Stimulated activated naive CD8-positive, alpha-beta T cell treated with anti-CD3 and anti-CD28 coated beads, Interleukin-15, amount 100 ng/mL, for 72 hours (primary cell): ENCODE measurements at regions not wholly inside any gene's neighbourhood (a gene's known extent, or its start where the extent isn't known, plus 50 kb on each side); places are given as distances from the start of the nearest gene placed in this dataset.

Experiments
- ATAC-seq: fragments of 150-1000 bp; cut with Tn5 transposase; 2 replicates; pipeline ENCODE4 v1.10.0; 2021; ENCODE audit warnings: mild to moderate bottlenecking, moderate library complexity
- DNase-seq, 2 donors: peaks; one replicate each; pipeline ENCODE4 v3.0.0; 2021 to 2022
- H3K27ac Mint-ChIP-seq, 2 donors: one replicate each; pipeline ENCODE4 v1.8.0; 2022; ENCODE audit warnings: mild to moderate bottlenecking in 2 of 2, mixed read lengths in 2 of 2, moderate library complexity in 2 of 2
- H3K27me3 Mint-ChIP-seq: one replicate; pipeline ENCODE4 v1.8.0; 2022; ENCODE audit warnings: mixed read lengths
- H3K4me1 Mint-ChIP-seq: one replicate; pipeline ENCODE4 v1.8.0; 2022; ENCODE audit warnings: mild to moderate bottlenecking, mixed read lengths
- H3K4me3 Mint-ChIP-seq, 2 donors: one replicate each; pipeline ENCODE4 v1.8.0; 2022; ENCODE audit warnings: mild to moderate bottlenecking in 2 of 2, mixed read lengths in 2 of 2, moderate library complexity in 1 of 2
- H3K9me3 Mint-ChIP-seq, 2 donors: one replicate each; pipeline ENCODE4 v1.8.0; 2022; ENCODE audit warnings: mixed read lengths in 2 of 2

DNA sequence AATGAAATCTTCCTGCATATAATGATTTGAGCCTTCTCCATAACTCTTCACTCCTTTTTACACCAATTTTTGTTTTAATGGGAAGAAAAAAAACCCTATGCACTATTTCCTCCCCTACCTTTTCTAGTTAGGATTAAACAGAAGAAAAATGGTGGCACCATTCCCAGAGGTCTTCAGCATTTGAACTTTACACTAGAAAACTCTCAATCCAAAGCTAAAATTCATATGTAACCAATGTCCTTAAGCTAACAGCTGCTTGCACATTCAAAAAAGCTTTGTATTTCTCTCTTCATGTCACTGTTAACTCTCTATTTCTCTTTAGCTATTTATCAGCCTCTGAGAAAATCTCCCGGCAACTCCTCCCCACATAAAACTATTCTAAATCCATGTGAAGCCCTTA lies 90.3 kb upstream of the UBL3 start:
- Mint-ChIP-seq H3K9me3 (no peaks in the 10 kb centered on the region), H3K27me3 (no peaks in the 10 kb centered on the region), H3K4me3 (no peak overlapping the region), H3K4me1 (peaks cover 27% of the 10 kb centered on the region), H3K27ac (no peak overlapping the region)
- no peak for ATAC-seq
- no peak for DNase-seq

DNA sequence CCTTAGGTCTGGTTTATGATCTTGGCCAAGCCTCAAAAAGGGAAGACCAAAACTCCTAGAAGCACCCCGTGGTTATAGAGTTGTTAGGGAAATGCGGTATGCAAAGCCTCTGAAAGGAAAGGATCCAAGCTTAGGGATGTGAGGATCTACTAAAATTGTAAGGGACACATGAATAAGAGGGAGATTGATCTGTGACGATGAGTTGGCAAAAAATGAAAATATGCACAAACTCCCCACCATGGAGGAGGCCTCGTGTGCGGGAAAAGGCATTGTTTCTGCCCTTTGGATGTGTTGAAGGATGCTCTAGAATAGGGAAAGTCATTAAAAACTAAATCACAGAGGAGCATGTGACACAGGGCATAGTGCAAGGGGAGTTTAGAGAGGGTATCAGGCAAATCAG lies 88.7 kb upstream of the UBL3 start:
- Mint-ChIP-seq H3K4me1 (peaks cover 40% of the 10 kb centered on the region), H3K4me3 (no peak overlapping the region), H3K27ac (no peak overlapping the region), H3K9me3 (no peaks in the 10 kb centered on the region), H3K27me3 (no peaks in the 10 kb centered on the region)
- no peak for ATAC-seq
- DNase-seq = no peak

- peak overlapping the region in 1 of 2 donors; percentile 47 for H3K27ac Mint-ChIP-seq
- no peak overlapping the region for H3K4me3 Mint-ChIP-seq
- ATAC-seq = no peak
Observed at GRCh38 chr13:29937841-29938240, 87.4 kb upstream of the UBL3 start.

DNA sequence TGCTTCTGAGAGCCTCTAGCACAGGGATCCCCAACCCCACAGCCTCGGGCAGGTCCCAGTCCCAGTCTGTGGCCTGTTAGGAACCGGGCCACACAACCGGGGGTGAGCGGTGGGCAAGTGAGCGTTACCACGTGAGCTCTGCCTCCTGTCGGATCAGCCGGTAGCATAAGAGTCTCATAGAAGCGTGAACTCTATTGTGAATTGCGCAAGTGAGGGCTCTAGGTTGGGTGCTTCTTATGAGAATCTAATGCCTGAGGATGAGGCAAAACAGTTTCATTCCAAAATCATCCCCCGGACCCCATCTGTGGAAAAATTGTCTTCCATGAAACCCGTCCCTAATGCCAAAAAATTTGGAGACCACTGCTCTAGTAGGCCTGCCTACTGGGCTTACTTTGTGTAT lies 87.0 kb upstream of the UBL3 start:
- peaks cover 40% of the 10 kb centered on the region for H3K4me1 Mint-ChIP-seq
- no peaks in the 10 kb centered on the region for H3K9me3 Mint-ChIP-seq
- ATAC-seq (no peak), DNase-seq (no peak)
- H3K27ac Mint-ChIP-seq = peak overlapping the region in 1 of 2 donors; percentile 47
- peak overlapping the region in 1 of 2 donors; percentile 59 for H3K4me3 Mint-ChIP-seq
- H3K27me3 Mint-ChIP-seq = no peaks in the 10 kb centered on the region

More at GRCh38 chr13:29937841-29938240, 87.4 kb upstream of the UBL3 start:
- Mint-ChIP-seq H3K9me3 (no peaks in the 10 kb centered on the region), H3K4me1 (peaks cover 40% of the 10 kb centered on the region), H3K27me3 (no peaks in the 10 kb centered on the region)
- no peak for DNase-seq

DNA sequence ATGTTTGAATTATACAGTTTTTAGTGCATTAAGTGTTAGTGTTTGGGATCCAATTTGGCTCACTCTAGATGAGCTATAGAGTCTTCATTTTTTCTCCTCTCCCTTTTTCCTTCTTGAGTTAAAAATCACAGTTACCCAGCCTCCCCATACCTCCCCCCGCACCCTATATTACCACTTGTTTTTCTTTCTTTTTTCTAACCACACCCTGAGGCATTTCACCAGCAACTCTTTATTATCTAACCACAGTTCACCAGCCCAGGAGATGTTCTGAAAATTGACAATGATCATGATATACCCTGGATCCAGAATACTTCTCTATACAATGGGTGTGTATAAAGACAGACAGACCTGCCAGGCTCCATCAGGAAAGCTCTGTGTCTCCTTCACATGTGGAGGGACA lies 86.5 kb upstream of the UBL3 start:
- H3K9me3 Mint-ChIP-seq = no peaks in the 10 kb centered on the region
- H3K4me1 Mint-ChIP-seq = peaks cover 40% of the 10 kb centered on the region
- peak overlapping the region; percentile 41 to 59 for H3K4me3 Mint-ChIP-seq
- no peaks in the 10 kb centered on the region for H3K27me3 Mint-ChIP-seq
- DNase-seq (no peak), ATAC-seq (no peak)
- peak overlapping the region in 1 of 2 donors; percentile 82 for H3K27ac Mint-ChIP-seq

DNA sequence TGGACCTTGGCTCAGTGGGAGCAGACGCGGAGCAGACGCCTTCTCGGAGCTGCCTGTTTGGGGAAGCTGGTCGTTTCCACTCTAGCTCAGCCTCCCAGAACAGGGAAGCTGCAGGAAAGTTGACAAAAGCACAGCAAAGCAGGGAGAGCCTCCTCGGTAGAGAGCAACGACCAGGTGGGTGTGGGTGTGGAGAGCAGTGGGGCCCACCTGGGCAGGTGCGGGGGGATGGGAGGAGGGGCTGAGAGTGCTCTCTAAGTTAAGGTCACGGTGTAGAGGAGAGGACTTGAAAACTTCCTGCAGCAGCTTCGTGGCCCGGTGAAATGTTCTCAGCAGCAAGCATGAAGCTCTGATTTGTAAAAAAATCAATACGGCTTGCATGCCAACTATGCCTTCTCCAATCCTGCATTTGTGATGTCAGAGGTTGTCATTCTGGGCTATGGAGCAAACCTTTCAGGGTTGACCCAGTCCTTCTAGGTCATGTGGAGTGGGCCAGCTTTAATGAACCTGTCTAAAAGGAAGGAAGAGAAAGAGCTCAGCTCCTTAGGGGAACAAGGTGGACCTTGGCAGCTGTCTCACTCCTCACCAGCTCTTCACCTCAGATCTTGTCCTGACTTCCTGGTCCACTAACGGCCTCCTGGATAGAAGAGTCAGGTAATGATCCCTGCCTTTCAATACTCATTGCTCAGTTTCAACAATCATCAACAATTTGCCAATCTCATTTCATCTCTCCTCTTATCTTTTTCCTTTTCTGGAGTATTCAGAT lies 85.8 kb upstream of the UBL3 start:
- Mint-ChIP-seq H3K27me3 (no peaks in the 10 kb centered on the region), H3K4me3 (peak overlapping the region; percentile 87 to 92), H3K27ac (peak overlapping the region; percentile 78 to 89), H3K9me3 (no peaks in the 10 kb centered on the region), H3K4me1 (peaks cover 40% of the 10 kb centered on the region)
- DNase-seq (peak in 1 of 2 donors; percentile 12), ATAC-seq (peak; percentile 1)

DNA sequence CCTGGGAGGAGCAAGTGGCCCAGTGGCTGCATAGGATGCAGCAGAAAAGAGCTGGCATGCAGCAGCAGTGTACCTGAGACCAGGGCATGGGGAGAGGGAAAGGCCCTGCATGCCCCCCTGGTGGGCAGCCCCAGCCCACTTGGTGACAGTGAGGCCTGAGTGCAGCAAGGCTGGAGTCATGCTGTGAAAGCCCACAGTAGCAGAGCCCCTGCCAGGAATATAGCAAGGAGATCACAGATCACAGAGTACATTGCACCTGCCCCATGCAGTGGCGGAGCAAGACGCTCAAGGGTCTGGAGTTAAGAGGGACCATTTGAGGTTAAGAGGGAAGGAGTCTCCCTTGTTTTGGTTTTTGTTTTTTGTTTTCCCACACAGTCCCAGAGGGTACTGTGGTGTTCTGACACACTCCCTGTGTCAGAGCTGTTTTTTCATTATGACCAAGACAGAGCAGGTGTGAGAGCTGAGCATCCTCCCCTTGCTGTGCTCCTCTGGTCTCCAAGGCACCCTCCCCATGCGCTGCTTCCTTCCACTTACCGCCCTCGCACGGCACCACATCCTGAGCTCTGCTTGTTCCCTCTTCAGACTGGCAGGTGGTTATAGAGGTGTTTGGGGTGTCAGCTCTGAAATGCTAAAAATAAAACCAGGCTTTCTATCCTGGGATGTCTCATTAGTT lies 85.0 kb upstream of the UBL3 start:
- no peaks in the 10 kb centered on the region for H3K27me3 Mint-ChIP-seq
- peak overlapping the region; percentile 78 to 89 for H3K27ac Mint-ChIP-seq
- DNase-seq (peak; percentile 62 to 86), ATAC-seq (peak; percentile 98)
- H3K4me1 Mint-ChIP-seq = peaks cover 40% of the 10 kb centered on the region
- H3K4me3 Mint-ChIP-seq = peak overlapping the region; percentile 87 to 92
- no peaks in the 10 kb centered on the region for H3K9me3 Mint-ChIP-seq

DNA sequence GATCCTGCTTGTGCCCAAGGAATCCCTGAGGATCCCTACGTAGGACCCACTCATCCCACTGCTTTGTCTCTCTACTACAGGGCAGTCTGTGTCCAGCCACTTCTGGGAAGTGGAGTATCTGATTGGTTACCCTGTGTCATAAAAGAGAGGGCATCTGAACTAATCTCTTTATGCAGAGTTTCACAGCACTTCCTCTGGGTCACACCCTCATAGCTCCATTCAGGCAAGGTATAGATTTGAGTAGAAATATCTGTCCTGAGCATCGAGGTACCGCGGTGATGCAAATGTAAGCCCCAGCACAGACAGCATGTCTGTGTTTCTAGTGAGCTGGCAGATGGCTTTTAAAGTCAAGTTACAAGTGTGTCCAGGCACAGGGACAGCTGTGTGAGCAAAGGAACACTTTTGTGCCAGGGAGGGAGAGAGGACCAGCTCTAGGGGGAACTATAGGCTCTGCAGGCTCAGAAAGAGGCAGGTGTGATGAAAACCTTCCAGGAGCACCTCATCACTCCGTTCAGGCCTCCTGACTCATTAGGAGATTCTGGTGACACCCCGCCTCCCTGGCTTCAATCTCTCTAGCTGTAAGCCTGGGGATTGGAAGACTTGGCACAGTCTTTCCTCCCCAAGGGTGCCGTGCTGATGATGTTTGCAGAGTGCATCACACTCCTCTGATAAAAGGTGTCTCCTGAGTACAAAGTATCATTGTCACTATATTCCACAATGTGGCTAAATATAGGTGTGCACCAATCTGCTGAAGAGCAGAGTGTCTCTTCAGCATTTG lies 84.3 kb upstream of the UBL3 start:
- no peaks in the 10 kb centered on the region for H3K9me3 Mint-ChIP-seq
- H3K4me3 Mint-ChIP-seq = peak overlapping the region; percentile 87 to 92
- ATAC-seq (no peak), DNase-seq (no peak)
- H3K27me3 Mint-ChIP-seq = no peaks in the 10 kb centered on the region
- peaks cover 40% of the 10 kb centered on the region for H3K4me1 Mint-ChIP-seq
- H3K27ac Mint-ChIP-seq = no peak overlapping the region

- no peak overlapping the region for H3K4me3 Mint-ChIP-seq
- no peaks in the 10 kb centered on the region for H3K27me3 Mint-ChIP-seq
- H3K9me3 Mint-ChIP-seq = no peaks in the 10 kb centered on the region
- DNase-seq = no peak
- H3K27ac Mint-ChIP-seq = no peak overlapping the region
- H3K4me1 Mint-ChIP-seq = peaks cover 39% of the 10 kb centered on the region
- ATAC-seq = no peak
Observed at GRCh38 chr13:29933401-29933800, 83.0 kb upstream of the UBL3 start.

DNA sequence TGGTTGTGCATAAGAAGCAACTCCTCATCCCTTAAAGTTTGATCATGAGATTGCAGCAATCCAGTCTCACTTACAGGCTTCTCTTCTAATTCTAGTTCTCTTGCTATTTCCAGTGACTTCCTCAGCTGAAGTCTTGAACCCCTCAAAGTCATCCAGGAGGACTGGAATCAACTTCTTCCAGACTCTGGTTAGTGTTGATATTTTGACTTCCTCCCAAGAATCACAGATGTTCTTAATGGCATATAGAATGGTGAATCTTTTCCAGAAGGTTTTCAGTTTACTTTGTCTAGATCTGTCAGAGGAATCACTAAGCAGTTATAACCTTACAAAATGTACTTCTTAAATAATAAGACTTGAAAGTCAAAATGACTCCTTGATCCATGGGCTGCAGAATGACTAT lies 81.3 kb upstream of the UBL3 start:
- H3K4me3 Mint-ChIP-seq = no peak overlapping the region
- ATAC-seq (no peak), DNase-seq (no peak)
- H3K27me3 Mint-ChIP-seq = no peaks in the 10 kb centered on the region
- no peaks in the 10 kb centered on the region for H3K9me3 Mint-ChIP-seq
- peaks cover 23% of the 10 kb centered on the region for H3K4me1 Mint-ChIP-seq
- H3K27ac Mint-ChIP-seq = no peak overlapping the region

DNA sequence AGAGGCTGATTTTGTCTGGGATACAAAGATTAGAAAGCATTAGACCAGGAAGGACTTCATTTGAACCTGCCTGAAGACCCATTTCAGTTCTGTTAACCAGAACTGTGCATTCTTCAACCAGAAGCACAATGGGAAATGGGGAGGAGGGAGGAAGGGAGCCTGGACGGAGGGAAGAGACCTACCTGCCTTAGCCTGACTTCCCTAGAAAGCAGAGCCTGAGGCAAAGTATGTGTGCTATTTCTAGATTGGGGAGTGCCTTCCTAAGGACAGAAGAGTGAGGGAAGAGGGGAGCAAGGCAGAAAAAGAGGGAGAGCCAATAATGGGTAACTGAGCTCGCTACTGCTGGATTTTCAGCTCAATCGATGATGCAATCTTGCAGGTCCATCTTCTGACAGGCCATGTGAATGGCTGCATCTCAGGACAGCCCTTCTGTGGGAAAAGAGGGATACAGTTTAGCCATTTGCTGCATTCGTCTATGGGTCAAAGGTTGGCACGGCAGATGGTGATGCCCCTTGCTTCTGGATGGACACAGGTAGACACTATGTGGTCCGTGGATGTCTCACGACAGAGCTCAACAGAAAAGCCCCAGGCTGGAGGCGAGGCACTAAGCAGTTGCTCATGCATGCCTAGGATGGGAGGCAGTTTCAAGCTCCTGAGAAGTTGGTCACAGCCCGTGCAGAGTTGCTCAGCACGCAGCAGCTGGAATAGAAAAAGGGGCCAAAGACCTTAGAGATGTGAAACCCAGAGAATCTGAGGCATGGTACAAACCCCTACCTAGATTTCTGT lies 78.8 kb upstream of the UBL3 start:
- Mint-ChIP-seq H3K27ac (peak overlapping the region in 1 of 2 donors; percentile 82), H3K4me3 (no peak overlapping the region), H3K4me1 (peaks cover 19% of the 10 kb centered on the region), H3K27me3 (no peaks in the 10 kb centered on the region), H3K9me3 (no peaks in the 10 kb centered on the region)
- ATAC-seq (no peak), DNase-seq (no peak)

- Mint-ChIP-seq H3K27me3 (no peaks in the 10 kb centered on the region), H3K4me3 (no peak overlapping the region), H3K27ac (no peak overlapping the region), H3K9me3 (no peaks in the 10 kb centered on the region), H3K4me1 (peaks cover 23% of the 10 kb centered on the region)
- ATAC-seq (no peak), DNase-seq (no peak)
Observed at GRCh38 chr13:29926098-29926476, 75.7 kb upstream of the UBL3 start.

GRCh38 chr13:29925457-29926097 lies 75.2 kb upstream of the UBL3 start:
- no peaks in the 10 kb centered on the region for H3K9me3 Mint-ChIP-seq
- no peak for ATAC-seq
- no peak for DNase-seq

DNA sequence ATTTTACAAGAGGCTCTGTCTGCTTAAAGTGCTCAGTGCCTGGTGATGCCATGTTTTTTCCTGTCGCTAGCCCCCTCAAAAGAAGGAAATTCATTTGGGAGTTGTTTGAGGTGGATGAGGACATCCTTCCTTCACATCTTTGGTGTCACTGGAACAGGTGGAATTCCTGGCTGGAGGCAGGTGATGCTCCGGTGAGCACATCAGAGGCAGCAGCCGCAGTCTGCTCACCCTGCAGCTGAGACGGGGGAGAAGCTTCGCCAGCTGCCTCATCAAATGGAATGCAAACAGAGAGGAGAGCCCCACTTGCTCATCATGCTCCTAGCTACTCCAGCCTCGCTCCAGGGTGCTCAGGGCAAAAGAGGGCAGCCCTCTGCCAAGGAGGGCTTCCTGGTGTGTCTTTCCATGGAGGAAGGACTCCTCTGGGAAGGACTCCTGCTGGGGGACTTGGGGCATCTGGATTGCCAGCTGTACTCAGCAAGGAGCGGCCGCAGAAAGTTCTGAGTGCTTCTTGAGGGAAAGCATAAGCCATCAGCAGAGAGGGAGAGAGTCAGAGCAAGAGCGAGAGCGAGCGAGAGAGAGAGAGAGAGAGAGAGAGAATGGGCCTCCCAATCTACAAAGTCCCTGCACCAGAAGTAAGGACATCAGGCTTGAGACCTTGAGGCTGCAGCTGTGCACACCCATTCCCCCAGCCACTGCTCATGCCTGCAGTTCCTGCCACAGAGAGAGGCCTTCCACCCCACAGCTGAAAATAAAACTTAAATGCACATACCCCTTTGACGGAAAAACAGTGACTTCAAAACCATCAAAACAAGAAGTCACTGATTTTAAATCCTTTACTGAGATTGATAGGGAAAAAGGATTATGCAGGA lies 74.3 kb upstream of the UBL3 start:
- DNase-seq (no peak), ATAC-seq (no peak)
- H3K4me3 Mint-ChIP-seq = no peak overlapping the region
- H3K27me3 Mint-ChIP-seq = no peaks in the 10 kb centered on the region
- H3K4me1 Mint-ChIP-seq = peaks cover 23% of the 10 kb centered on the region
- H3K9me3 Mint-ChIP-seq = no peaks in the 10 kb centered on the region
- H3K27ac Mint-ChIP-seq = peak overlapping the region in 1 of 2 donors; percentile 87

More at GRCh38 chr13:29925457-29926097, 75.2 kb upstream of the UBL3 start:
- H3K4me3 Mint-ChIP-seq = no peak overlapping the region
- H3K4me1 Mint-ChIP-seq = peaks cover 23% of the 10 kb centered on the region
- no peak overlapping the region for H3K27ac Mint-ChIP-seq
- no peaks in the 10 kb centered on the region for H3K27me3 Mint-ChIP-seq
